GM19328 (cell line): ENCODE measurements at regions not wholly inside any gene's neighbourhood (a gene's known extent, or its start where the extent isn't known, plus 50 kb on each side); places are given as distances from the start of the nearest gene placed in this dataset.
"Not testable (repeated sequence)": the region's sequence is repeated elsewhere in the genome, so short reads cannot be mapped to it uniquely, and the experiment has no call there.

Source experiments
- ATAC-seq: cut with Tn5 transposase; IDR thresholded peaks from one replicate; pipeline ENCODE4 v1.9.1; 2021; ENCODE audit warnings: mild to moderate bottlenecking, moderate library complexity; ENCODE audit not compliant: unreplicated experiment

DNA sequence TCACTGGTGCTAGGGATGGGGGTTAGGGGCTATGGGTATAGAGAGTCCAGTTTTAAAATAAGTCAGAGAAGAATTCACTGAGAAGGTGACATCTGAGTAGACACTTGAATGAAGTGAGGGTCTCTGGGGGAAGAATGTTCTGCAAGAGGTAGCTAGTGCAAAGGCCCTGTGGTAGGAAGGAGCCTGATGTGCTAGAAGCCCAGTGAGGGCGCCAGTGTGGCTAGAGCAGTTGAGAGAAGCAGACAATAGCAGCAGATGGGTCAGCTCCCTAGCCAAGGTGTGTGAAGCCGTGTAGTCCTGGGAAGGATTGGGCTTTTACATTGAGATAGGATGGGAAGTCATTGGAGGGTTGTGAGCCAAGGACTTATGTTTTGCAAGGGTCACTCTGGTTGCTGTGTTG lies 105.8 kb upstream of the PELI1 start:
- ATAC-seq, result no peak

DNA sequence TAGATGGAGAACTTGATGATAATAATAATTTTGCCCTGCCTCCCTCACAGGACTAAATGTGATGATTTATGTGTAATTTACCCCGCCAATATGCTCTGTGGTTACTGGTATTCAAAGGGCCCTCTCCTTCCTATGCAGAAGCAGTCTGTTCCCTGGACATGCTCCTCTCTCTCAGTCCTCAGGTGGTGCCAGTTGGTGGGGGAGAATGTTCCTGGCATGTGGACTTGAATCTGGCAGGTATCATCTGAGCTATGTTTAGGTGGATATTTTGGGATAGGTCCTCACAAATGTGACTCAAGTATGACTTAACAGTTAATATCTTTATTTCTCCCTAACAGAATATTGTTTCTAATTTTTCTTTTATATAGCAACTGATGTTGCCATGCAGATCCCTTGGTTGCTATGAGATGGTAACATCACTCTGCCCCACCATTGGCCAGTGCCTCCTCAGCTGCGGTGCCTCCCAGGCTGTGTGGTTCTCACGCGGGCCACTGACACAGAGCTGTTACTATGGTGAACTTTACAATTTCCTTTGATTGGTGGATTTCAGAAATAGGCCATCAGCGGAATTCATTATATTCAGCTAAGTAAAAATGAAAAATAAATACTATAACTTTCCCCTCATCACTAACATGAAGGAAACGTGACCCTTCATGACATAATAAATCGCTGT lies 106.7 kb upstream of the PELI1 start:
- ATAC-seq, result no peak

DNA sequence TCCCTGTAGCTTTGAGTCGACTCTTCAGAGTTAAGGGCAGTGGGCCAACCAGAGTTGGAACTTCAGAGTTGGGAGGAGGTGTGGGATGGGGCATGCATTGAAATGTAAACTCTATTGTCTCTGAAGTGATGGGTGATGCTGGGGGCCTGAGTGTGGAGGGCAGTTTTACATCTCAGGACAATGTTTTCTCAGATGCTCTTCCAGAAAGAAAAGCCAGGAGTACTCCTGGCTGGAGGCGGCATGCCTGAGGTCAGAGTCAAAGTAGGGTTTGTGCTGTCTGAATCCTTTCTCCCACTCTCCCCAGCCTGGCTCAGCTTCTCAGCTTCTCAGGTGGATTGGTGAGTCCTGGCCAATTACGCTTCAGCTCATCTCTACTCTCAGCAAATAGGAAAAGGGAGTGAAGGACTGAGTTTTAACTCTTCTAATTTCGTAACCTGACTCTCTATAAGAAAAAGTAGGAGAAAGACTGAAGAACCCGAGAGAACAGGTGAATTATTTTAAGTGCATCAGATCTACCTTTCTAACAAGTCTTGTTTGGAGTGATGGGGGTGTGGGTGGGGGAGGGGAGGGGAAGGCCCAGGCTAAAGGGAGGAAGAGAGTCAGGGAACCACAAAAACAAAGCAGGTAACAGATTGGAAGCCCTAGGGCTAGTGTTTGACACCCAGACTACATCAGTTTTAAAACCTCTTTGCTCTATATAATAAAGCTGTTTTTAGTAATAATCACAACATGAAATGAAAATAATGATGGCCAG lies 107.5 kb upstream of the PELI1 start:
- no peak for ATAC-seq

DNA sequence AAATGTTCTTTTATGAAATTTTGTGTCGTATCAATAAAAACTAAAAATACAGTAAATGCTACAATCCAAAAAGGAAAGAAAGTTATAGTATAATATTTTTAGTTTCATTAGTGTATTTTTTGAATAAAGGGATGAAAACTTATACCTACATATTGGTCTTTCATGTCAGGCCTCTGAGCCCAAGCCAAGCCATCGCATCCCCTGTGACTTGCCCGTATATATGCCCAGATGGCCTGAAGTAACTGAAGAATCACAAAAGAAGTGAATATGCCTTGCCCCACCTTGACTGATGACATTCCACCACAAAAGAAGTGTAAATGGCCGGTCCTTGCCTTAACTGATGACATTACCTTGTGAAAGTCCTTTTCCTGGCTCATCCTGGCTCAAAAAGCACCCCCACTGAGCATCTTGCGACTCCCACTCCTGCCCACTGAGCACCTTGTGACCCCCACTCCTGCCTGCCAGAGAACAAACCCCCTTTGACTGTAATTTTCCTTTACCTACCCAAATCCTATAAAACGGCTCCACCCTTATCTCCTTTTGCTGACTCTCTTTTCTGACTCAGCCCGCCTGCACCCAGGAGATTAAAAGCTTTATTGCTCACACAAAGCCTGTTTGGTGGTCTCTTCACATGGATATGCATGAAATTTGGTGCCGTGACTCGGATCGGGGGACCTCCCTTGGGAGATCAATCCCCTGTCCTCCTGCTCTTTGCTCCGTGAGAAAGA lies 108.2 kb upstream of the PELI1 start:
- not testable (repeated sequence) for ATAC-seq

DNA sequence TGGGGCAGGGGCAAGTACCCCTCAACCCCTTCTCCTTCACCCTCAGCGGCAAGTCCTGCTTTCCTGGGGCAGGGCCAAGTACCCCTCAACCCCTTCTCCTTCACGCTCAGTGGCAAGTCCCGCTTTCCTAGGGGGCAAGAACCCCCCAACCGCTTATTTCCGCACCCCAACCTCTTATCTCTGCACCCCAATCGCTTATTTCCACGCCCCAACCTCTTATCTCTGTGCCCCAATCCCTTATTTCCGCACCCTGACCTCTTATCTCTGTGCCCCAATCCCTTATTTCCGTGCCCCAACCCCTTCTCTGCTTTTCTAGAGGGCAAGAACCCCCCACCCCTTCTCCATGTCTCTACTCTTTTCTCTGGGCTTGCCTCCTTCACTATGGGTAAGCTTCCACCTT lies 109.2 kb upstream of the PELI1 start:
- not testable (repeated sequence) for ATAC-seq

DNA sequence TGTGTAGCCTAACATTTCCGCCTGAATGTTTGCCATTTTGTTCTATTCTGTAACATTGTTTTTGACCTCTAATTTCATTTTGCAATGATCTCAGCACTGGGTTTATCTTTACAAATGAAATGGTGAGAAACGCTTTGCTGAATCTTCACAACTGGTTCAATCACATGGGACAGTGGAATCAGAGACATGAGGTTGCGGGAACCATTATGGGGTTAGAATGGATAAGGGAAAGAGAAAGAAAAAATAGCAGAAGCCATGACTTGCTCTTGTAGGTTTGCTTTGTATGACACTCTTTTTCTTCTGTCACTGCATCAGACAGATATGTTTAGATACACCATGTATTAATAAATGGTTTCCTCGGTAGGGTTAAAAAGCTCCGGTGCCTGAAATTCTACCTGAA lies 114.3 kb upstream of the PELI1 start:
- ATAC-seq, result no peak

DNA sequence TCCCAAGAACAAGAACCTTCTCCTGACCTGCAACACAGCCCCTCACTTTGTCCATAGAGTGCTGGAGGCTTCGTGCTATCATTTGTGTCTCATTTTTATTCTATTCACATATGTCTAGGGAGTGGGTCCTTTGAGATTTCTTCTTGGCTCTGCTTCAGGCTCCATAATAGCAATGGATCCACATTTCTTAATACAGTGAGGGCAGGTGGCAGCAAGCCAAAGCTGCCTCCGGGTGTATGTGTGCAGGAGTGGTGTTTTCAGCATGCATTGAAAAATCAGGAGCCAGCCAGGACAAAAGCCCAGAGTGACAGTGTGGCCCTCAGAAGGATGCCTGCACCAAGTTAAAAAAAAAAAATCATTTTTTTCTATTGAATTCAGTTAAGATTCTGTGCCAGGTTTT lies 115.1 kb upstream of the PELI1 start:
- no peak for ATAC-seq

DNA sequence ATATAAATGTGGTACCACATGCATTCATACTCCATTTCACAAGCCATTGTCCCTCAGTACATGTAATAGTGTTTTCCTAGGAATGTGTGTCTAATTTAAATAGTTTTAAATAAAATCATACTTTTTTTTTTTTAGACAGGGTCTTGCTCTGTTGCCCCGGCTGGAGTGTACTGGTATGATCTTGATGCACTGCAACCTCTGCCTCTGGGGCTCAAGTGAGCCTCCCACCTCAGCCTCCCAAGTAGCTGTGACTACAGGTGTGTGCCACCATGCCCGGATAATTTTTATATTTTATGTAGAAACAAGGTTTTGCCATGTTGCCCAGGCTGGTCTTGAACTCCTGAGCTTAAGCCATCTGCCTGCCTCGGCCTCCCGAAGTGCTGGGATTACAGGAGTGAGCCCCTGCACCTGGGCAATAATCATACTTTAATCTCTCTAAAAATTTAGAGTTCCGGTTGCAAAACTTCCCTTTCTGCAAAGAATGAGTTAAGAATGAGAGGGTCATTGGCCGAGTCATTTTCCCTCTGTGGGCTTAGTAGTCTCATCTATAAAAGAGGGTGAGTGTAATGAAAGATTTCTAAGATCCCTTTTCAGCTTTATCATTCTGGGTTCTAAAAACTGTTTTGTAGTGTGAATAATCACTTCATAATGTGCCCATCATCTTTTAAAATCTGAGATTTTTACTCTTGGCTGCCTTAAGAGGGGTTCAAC lies 116.0 kb upstream of the PELI1 start:
- ATAC-seq, result no peak

DNA sequence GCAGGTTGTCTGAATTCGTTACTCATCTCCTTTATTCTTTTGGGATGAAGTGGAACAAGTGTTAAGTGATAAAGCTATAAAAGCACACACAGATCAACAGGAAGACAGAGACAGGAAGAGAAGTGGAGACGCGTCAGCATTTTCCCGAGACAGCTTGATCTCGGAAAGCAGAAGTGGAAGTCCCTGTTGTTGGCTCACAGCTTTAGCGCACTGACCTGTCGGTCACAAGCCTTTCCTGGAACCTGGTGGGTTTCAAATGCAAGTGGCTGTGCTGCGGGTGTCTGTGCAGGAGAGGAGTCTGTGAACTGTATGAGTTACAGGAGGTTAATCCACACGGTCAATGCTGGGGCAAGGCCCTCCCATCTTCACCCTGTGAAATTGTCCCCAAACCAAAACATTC lies 116.6 kb upstream of the PELI1 start:
- peak; percentile 67 for ATAC-seq

DNA sequence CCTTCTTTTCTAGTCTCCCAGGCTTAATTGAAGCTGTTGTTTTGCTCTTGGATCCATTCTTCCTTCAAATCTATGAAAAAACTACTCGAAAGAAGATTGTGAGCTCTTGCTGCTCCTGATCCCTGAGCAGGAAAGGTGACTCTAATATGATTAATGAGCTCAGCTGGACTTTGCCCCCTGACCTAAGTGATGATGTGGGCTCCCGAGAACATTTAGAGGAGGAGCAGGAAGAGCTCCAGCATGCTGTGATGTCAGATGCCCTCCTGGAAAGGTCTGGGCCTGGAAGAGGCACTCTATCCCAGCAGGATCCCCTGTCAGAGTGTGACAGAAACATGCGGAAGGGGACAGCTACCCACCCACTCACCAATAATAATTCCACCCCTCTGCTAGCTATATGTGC lies 117.9 kb upstream of the PELI1 start:
- ATAC-seq, result no peak

DNA sequence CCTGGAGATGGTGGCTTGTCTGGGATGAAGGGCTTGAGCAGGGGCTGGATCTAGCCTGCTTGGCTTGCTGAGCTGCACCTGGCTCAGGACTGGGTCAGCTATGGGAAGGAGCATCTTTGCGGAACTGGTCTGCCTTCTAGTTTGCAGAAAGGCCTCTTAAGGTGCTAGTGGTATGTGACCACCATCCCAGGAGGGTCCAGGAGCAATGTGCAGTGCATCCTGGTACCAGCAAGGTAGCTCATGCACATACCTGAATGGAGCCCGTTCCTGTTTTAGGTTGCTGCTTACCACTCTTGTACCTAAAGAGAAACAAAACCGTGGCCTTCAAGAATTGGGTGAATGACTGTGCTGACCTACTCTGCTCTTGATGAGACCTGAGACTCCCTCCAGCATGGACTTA lies 118.6 kb upstream of the PELI1 start:
- ATAC-seq, result no peak

DNA sequence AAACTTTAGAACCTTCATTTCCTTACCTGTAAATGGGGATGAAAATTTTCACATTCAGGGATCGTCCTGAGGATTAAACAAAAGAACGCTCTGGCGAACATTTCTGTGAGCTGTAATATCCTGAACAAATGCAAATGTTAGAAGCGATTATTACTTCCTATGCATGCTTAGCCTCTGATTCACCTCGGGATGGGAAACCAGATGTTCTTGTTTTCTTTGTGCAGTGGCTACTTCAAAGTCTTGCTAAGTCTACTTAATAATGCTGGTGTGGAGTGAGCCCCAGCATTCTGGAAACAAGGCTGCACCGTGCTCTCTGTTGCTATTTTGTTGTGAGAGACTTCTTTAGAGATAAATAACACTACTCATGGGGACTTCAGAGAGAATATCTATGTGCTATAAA lies 119.1 kb upstream of the PELI1 start:
- ATAC-seq, result no peak

DNA sequence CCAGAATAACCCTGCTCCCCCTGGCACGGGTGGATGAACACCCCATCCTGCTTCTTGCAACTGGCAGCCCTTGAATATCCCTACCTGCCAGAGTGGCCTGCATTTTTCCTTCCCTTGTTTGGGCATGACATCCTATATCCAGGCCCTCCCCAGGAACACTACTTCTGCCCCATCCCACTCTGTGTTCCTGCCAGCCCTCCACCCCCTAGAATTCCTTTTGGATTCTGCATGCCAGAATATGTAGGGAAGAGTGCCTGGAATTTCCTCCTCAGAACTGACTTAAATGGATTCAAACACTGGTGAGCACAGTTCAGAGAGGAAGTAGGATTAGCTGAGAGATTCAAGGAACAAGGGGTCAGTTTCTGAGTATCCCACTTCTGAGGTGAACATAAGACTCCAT lies 123.5 kb upstream of the PELI1 start:
- no peak for ATAC-seq

DNA sequence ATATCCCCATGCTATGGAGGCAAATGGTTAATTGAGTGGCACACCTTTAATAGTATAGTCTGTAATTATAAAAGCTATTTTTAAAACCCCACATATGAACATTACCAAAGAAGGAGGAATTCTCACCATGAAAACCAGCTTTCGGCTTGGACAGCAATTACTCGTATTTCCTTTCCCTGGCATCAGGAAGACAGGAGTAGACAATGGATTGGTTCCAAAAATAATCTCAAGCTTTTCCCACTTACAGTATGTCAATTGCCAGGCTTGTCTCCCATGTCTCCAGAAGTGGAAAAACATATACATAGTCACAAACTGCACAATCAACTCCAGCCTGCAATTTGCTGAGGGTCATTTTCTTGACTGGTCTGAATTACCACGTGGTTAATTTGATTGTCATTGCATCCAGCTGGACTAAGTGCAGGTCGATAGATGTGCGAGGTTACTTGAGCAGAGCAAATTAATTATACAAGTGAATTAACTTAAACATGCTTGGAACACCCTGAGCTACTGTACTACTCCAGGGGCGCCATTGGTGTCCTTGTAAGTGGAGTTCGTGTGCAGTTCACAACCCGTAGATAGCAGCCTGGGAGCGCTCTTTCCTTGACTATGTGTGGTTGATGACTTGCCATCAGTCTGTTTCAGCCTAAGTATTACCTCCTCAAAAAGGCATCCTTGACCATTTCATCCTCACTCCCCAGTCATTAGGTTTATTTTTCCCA lies 124.3 kb upstream of the PELI1 start:
- no peak for ATAC-seq

DNA sequence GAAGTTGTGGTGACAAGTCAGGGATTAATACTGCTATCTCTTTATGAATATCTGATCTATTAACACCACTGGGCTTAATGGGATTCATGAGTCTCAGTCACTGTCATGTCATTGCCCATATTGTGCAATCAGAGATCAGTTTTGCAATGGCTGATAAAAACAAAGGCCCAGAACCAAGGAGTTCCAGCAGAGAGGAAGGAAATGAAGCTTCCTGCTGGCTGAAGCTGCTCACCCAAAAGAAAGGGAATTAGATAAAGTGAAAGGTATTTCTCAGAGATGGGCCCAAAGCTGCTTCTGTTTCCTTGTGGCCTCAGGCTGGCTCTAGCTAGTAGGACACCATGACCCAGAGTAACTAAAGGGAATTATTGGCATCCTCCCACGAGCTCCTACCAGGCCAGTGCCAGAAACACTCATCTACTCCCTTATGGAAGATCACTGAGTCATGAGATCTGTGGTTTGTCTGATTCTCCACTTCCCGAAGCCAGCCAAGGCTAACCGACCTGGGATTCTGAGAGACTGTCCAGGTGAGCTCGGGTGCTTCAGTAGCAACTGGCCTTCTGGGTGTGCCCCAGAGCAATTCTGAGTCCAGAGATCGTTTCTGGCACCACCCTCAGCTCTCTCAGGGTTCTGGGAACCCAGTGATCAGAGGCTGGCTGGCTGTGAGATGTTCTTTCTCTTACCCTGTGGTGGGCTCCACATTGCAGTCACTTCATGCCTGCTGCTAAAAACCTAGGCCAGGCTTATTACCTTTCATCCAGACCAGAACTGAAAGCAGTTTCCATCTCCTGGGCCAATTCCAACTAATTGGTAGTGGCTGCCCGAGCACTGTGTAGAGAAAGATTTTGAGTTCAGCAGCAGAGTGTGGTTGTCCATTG lies 129.5 kb upstream of the PELI1 start:
- ATAC-seq, result no peak

DNA sequence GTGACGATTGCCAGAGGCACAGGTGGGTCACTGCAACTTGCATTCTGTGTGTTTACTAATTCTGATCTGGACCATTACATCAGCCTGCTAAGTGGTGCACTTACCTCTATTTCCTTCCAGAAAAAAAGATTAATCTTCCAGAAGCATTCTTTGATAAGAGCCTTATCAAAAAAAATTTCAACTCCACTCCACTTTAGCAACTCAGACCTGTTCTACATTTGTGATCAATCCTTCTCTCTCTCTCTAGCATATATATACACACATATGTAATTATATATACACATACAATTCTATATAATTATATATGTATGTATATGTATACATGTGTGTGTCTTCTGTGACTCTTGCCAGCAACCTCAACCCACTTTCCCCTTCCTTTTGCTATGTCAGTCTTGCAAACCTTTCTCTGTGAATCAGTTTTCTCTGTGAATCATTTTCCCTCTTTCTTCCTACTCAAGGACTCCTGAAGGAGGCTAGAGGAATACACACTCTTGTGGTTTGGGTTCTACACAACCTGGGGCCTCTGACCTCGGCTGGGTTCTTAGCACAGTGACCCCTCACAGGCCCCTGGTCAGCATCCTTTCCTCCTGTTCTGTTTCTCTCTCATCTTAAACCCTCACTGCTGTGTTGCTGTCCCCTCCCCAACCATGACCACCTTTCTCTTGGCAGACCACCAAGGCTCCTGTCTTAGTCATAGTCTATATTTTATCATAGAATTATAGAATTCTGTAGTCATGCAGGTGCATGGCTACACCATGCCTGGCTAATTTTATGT lies 130.4 kb upstream of the PELI1 start:
- ATAC-seq, result no peak

DNA sequence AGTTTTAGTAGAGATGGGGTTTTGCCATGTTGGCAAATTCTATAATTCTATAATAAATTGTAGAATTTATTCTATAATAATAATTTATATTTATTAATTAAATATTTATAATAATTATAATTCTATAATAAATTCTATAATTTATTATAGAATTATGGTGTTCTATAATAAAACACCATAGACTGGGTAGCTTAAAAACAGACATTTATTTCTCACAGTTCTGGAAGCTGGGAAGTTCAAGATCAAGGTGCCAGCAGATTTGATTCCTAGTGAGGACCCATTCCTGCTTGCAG lies 130.9 kb upstream of the PELI1 start:
- no peak for ATAC-seq

DNA sequence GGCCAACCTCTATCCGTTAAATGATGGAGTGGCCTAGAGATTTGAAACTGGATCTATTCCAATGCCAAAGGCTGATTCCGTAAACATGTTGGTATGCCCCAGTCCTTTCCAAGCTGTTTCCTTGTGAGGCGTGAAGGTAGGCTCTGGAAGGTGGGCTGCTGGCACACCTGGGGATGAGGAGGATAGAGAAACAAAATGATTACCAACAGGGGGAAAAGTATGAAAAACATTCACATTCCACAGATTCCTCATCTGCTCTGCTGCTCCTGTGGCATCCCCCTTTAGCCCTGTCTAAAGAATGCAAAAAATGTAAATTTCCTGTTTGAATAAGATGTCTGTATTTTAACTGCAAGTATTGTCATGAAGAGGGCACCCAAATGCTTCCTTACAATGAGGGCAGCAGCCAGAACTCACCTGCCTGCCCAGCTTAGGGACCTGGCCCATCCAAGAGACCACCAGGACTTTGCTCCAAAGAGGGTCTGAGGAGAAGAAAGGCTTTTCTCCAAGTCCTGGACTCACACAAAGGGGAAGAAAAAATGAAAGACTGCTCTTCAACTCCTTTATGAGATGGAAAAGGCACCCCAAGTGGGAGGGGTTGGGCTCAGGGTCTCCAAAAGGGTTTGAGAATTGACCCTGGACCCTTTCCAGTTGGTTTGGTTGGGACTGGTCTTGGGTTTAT lies 132.3 kb upstream of the PELI1 start:
- ATAC-seq, result no peak
